Loucy (cell line): ENCODE measurements at regions not wholly inside any gene's neighbourhood (a gene's known extent, or its start where the extent isn't known, plus 50 kb on each side); places are given as distances from the start of the nearest gene placed in this dataset.

ENCODE experiments used
- H2AFZ ChIP-seq: fragments of 200-600 bp; sonication (generic); 2 replicates; pipeline ENCODE4 v1.6.0; 2016; ENCODE audit warnings: antibody characterized with exemption, mild to moderate bottlenecking, low read length, moderate library complexity
- H3F3A ChIP-seq: fragments of 200-600 bp; 2 replicates; pipeline ENCODE4 v1.6.0; 2016; ENCODE audit warnings: antibody characterized with exemption, low read depth, mild to moderate bottlenecking
- H3K27me3 ChIP-seq: fragments of 200-600 bp; sonication (generic); 2 replicates; pipeline ENCODE4 v1.6.1; 2014; ENCODE audit warnings: low read length, mild to moderate bottlenecking; ENCODE audit not compliant: insufficient read depth, poor library complexity, severe bottlenecking
- H3K36me3 ChIP-seq: fragments of 200-600 bp; sonication (generic); 2 replicates; pipeline ENCODE4 v1.6.1; 2016; ENCODE audit warnings: low read length; ENCODE audit not compliant: insufficient read depth
- H3K4me1 ChIP-seq: fragments of 200-600 bp; sonication (generic); 2 replicates; pipeline ENCODE4 v1.5.1; 2014; ENCODE audit warnings: low read length, mild to moderate bottlenecking; ENCODE audit not compliant: insufficient read depth, poor library complexity, severe bottlenecking
- H3K4me2 ChIP-seq: fragments of 200-600 bp; sonication (generic); 2 replicates; pipeline ENCODE4 v1.6.0; 2014; ENCODE audit warnings: antibody characterized with exemption, low read length, low read depth, mild to moderate bottlenecking; ENCODE audit not compliant: poor library complexity, severe bottlenecking
- H3K4me3 ChIP-seq: fragments of 200-600 bp; sonication (generic); 2 replicates; pipeline ENCODE4 v1.5.1; 2014; ENCODE audit warnings: low read length, mild to moderate bottlenecking, mixed read lengths; ENCODE audit not compliant: poor library complexity, severe bottlenecking
- H3K79me2 ChIP-seq: fragments of 200-600 bp; sonication (generic); 2 replicates; pipeline ENCODE4 v1.6.1; 2014; ENCODE audit warnings: low read length; ENCODE audit not compliant: insufficient read depth
- H3K9ac ChIP-seq: fragments of 200-600 bp; sonication (generic); 2 replicates; pipeline ENCODE4 v1.6.0; 2014; ENCODE audit warnings: mild to moderate bottlenecking, low read depth, low read length, moderate library complexity; ENCODE audit not compliant: poor library complexity, severe bottlenecking
- H3K9me2 ChIP-seq: fragments of 200-600 bp; sonication (generic); replicated peaks from 2 replicates; pipeline ENCODE4 v1.6.1; 2016; ENCODE audit warnings: low read depth, low read length, mixed read lengths
- H3K9me3 ChIP-seq: fragments of 200-600 bp; sonication (generic); 2 replicates; pipeline ENCODE4 v1.6.1; 2014; ENCODE audit warnings: mild to moderate bottlenecking, antibody characterized with exemption, low read length, low read depth; ENCODE audit not compliant: insufficient read depth
- H4K20me1 ChIP-seq: fragments of 200-600 bp; sonication (generic); 2 replicates; pipeline ENCODE4 v1.6.0; 2014; ENCODE audit warnings: antibody characterized with exemption, low read length, mild to moderate bottlenecking; ENCODE audit not compliant: insufficient read depth, poor library complexity, severe bottlenecking
- CTCF ChIP-seq: fragments of 200-600 bp; sonication (generic); conservative IDR thresholded peaks from 2 replicates; pipeline ENCODE4 v1.5.1; 2014; ENCODE audit warnings: mild to moderate bottlenecking, antibody characterized with exemption, low read length
- EZH2phosphoT487 ChIP-seq: fragments of 200-600 bp; IDR thresholded peaks from 2 replicates; pipeline ENCODE4 v1.6.1; 2018; ENCODE audit warnings: antibody characterized with exemption, mild to moderate bottlenecking, moderate library complexity, borderline replicate concordance

GRCh38 chr6:140988780-140989179, 1143.9 kb upstream of the GJE1 start:
- Histone ChIP-seq H3K9ac (no peak overlapping the region), H3F3A (no peaks in the 10 kb centered on the region), H3K79me2 (no peaks in the 10 kb centered on the region), H3K27me3 (no peaks in the 10 kb centered on the region), H3K9me2 (no peaks in the 10 kb centered on the region), H3K9me3 (peaks cover 3% of the 10 kb centered on the region; the same call in 1 of the 2 replicates), H3K4me2 (no peak overlapping the region), H3K4me1 (no peaks in the 10 kb centered on the region), H3K36me3 (no peaks in the 10 kb centered on the region), H4K20me1 (no peaks in the 10 kb centered on the region), H3K4me3 (no peak overlapping the region), H2AFZ (no peak overlapping the region)
- TF ChIP-seq EZH2phosphoT487 (no peak), CTCF (no peak)

DNA sequence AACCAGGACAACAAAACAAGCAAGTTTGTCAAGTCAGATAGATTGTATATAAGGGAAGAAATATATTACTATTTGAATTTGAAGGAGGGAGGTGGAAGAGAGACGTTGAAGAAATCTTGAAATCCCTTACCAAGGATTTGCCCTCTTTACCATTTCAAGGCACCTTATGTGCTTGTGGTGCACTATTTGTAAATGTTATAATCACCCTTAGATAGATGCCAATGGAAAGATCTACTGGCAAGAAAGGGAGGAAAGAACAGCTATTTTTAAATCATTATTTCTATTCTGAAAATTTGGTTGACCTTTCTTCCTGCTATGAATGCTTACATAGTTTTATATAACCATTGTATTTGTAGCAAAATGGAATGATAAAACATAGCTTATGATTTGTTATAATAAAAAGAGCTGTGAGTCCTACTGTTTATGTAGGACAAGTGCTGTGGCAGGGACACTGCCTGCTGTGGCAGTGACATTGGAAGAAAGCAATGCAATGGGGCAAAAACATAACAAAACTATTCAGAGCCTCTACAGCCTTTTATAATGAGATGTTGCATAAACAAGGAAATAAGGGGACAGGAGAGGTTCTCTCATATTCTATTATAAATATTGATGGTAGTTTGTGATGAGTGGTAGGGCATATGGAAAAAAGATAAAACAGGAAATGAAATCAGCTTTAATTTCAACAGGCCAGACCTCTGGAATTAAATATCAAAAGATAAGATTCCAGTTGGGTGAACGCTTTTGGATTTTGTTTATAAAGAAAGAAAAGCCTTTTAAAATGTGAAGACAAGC, 1145.2 kb upstream of the GJE1 start:
- Histone ChIP-seq H3K36me3 (no peaks in the 10 kb centered on the region), H3K4me2 (no peak overlapping the region), H3K9me2 (no peaks in the 10 kb centered on the region), H3K27me3 (no peaks in the 10 kb centered on the region), H2AFZ (no peak overlapping the region), H3K9me3 (peaks cover 3% of the 10 kb centered on the region; the same call in 1 of the 2 replicates), H4K20me1 (no peaks in the 10 kb centered on the region), H3K4me3 (no peak overlapping the region), H3K4me1 (no peaks in the 10 kb centered on the region), H3K9ac (no peak overlapping the region), H3F3A (no peaks in the 10 kb centered on the region), H3K79me2 (no peaks in the 10 kb centered on the region)
- TF ChIP-seq EZH2phosphoT487 = no peak
- TF ChIP-seq CTCF = no peak

- Histone ChIP-seq H3F3A (no peaks in the 10 kb centered on the region), H3K27me3 (no peaks in the 10 kb centered on the region), H3K4me3 (no peak overlapping the region), H4K20me1 (no peaks in the 10 kb centered on the region), H3K4me1 (no peaks in the 10 kb centered on the region), H3K9me2 (no peaks in the 10 kb centered on the region), H3K9ac (no peak overlapping the region), H2AFZ (no peak overlapping the region), H3K79me2 (no peaks in the 10 kb centered on the region), H3K4me2 (no peak overlapping the region), H3K9me3 (no peaks in the 10 kb centered on the region), H3K36me3 (no peaks in the 10 kb centered on the region)
- no peak for TF ChIP-seq EZH2phosphoT487
- TF ChIP-seq CTCF = no peak
These were observed 1146.9 kb upstream of the GJE1 start for GRCh38 chr6:140985679-140986275.
